GM23248 (cell line): ENCODE measurements at regions not wholly inside any gene's neighbourhood (a gene's known extent, or its start where the extent isn't known, plus 50 kb on each side); places are given as distances from the start of the nearest gene placed in this dataset.

Experiments
- DNase-seq: peaks from one replicate; pipeline ENCODE4 v3.0.0-alpha.2; 2015
- H2AFZ ChIP-seq: fragments of 200-600 bp; sonication (generic); 2 replicates; pipeline ENCODE4 v1.6.1; 2016; ENCODE audit warnings: antibody characterized with exemption
- H3F3A ChIP-seq: fragments of 200-600 bp; sonication (generic); 2 replicates; pipeline ENCODE4 v1.6.1; 2016; ENCODE audit warnings: mild to moderate bottlenecking, antibody characterized with exemption, mixed run types; ENCODE audit not compliant: insufficient read depth
- H3K27ac ChIP-seq: fragments of 200-600 bp; sonication (generic); 2 replicates; pipeline ENCODE4 v1.5.1; 2016; ENCODE audit warnings: mild to moderate bottlenecking
- H3K27me3 ChIP-seq: fragments of 200-600 bp; sonication (generic); replicated peaks from 2 replicates; pipeline ENCODE4 v1.6.1; 2016; ENCODE audit warnings: mild to moderate bottlenecking; ENCODE audit not compliant: insufficient read depth
- H3K36me3 ChIP-seq: fragments of 200-600 bp; sonication (generic); 2 replicates; pipeline ENCODE4 v1.6.1; 2016; ENCODE audit warnings: low read depth, mild to moderate bottlenecking
- H3K4me1 ChIP-seq: fragments of 200-600 bp; sonication (generic); 2 replicates; pipeline ENCODE4 v1.6.1; 2016; ENCODE audit warnings: mild to moderate bottlenecking; ENCODE audit not compliant: insufficient read depth
- H3K4me2 ChIP-seq: fragments of 200-600 bp; sonication (generic); one replicate; pipeline ENCODE4 v1.6.1; 2016; ENCODE audit warnings: mild to moderate bottlenecking; ENCODE audit not compliant: unreplicated experiment
- H3K4me3 ChIP-seq: fragments of 200-600 bp; sonication (generic); 2 replicates; pipeline ENCODE4 v1.5.1; 2016; ENCODE audit warnings: mild to moderate bottlenecking
- H3K79me2 ChIP-seq: fragments of 200-600 bp; sonication (generic); 2 replicates; pipeline ENCODE4 v1.6.1; 2016; ENCODE audit warnings: mild to moderate bottlenecking; ENCODE audit not compliant: insufficient read depth
- H3K9ac ChIP-seq: fragments of 200-600 bp; sonication (generic); 2 replicates; pipeline ENCODE4 v1.6.1; 2016; ENCODE audit warnings: mild to moderate bottlenecking
- H3K9me2 ChIP-seq: fragments of 200-600 bp; sonication (generic); 2 replicates; pipeline ENCODE4 v1.6.1; 2016; ENCODE audit warnings: mixed run types, mild to moderate bottlenecking, moderate library complexity; ENCODE audit not compliant: insufficient read depth
- H3K9me3 ChIP-seq: fragments of 200-600 bp; sonication (generic); one replicate; pipeline ENCODE4 v1.6.1; 2017; ENCODE audit warnings: low read depth
- H4K20me1 ChIP-seq: fragments of 200-600 bp; sonication (generic); 2 replicates; pipeline ENCODE4 v1.6.0; 2016; ENCODE audit not compliant: insufficient read depth
- EZH2 ChIP-seq: fragments of 200-600 bp; sonication (generic); IDR thresholded peaks from 2 replicates; pipeline ENCODE4 v1.6.1; 2018; ENCODE audit warnings: antibody characterized with exemption, mild to moderate bottlenecking; ENCODE audit not compliant: insufficient read depth, poor library complexity, severe bottlenecking
- EZH2phosphoT487 ChIP-seq: fragments of 200-600 bp; sonication (generic); IDR thresholded peaks from 2 replicates; pipeline ENCODE4 v1.6.1; 2018; ENCODE audit warnings: antibody characterized with exemption, moderate library complexity, mild to moderate bottlenecking, low read depth; ENCODE audit not compliant: insufficient read depth
- WGBS, 2 experiments: methylation state at CpG; one replicate each; pipeline ENCODE4 v1.1.6; 2015 to 2017; ENCODE audit warnings: low lambda C conversion rate in 2 of 2, low coverage in 1 of 2; ENCODE audit errors: missing lambda C conversion rate in 2 of 2; 5-methylcytosine and 5-hydroxymethylcytosine counted together
- in situ Hi-C: fragments of 300-500 bp; cut with MboI; formaldehyde crosslinking; loops from 2 replicates; pipeline ENCODE4 v1.15.0; 2020

- H3K4me2 ChIP-seq, result no peak overlapping the region
- no peak overlapping the region for H3K9ac ChIP-seq
- no peaks in the 10 kb centered on the region for H3F3A ChIP-seq
- H3K9me2 ChIP-seq, result no peaks in the 10 kb centered on the region
- in situ Hi-C loops, result no loop called here
- no peaks in the 10 kb centered on the region for H3K36me3 ChIP-seq
- peak; percentile 11 for DNase-seq
- H2AFZ ChIP-seq, result no peak overlapping the region
- H3K9me3 ChIP-seq, result no peaks in the 10 kb centered on the region
- no peaks in the 10 kb centered on the region for H4K20me1 ChIP-seq
- H3K79me2 ChIP-seq, result no peaks in the 10 kb centered on the region
- WGBS, 2 experiments, result 82 to 83% methylated on average over 6 of the region's 6 CpGs
- TF ChIP-seq EZH2phosphoT487, result no peak
- TF ChIP-seq EZH2, result no peak
- H3K27ac ChIP-seq, result no peak overlapping the region
- peaks cover 12% of the 10 kb centered on the region; the same call in 1 of the 2 replicates for H3K27me3 ChIP-seq
- H3K4me1 ChIP-seq, result no peaks in the 10 kb centered on the region
- H3K4me3 ChIP-seq, result no peak overlapping the region
Measured at GRCh38 chr22:44392446-44392921, 79.7 kb upstream of the SHISAL1 start.

- H3K4me2 ChIP-seq, result no peak overlapping the region
- peaks cover 12% of the 10 kb centered on the region; the same call in 1 of the 2 replicates for H3K27me3 ChIP-seq
- H3K4me1 ChIP-seq, result no peaks in the 10 kb centered on the region
- H3K9ac ChIP-seq, result no peak overlapping the region
- H3K79me2 ChIP-seq, result no peaks in the 10 kb centered on the region
- no peaks in the 10 kb centered on the region for H3K36me3 ChIP-seq
- H3F3A ChIP-seq, result no peaks in the 10 kb centered on the region
- H3K9me2 ChIP-seq, result no peaks in the 10 kb centered on the region
- H2AFZ ChIP-seq, result no peak overlapping the region
- no peaks in the 10 kb centered on the region for H4K20me1 ChIP-seq
- DNase-seq, result no peak
- WGBS, 2 experiments, result 65 to 72% methylated on average over 20 to 23 of the region's 23 CpGs
- no peaks in the 10 kb centered on the region for H3K9me3 ChIP-seq
- H3K27ac ChIP-seq, result no peak overlapping the region
- TF ChIP-seq EZH2, result no peak
- TF ChIP-seq EZH2phosphoT487, result no peak
- in situ Hi-C loops, result no loop called here
- no peak overlapping the region for H3K4me3 ChIP-seq
Measured at GRCh38 chr22:44391481-44392445, 79.0 kb upstream of the SHISAL1 start.

GRCh38 chr22:44391015-44391414, 78.3 kb upstream of the SHISAL1 start:
- Histone ChIP-seq H3K4me2 (no peak overlapping the region), H2AFZ (no peak overlapping the region), H3K27ac (no peak overlapping the region), H3K27me3 (peaks cover 12% of the 10 kb centered on the region; the same call in 1 of the 2 replicates), H4K20me1 (no peaks in the 10 kb centered on the region), H3K9me2 (no peaks in the 10 kb centered on the region), H3K79me2 (no peaks in the 10 kb centered on the region), H3K9me3 (no peaks in the 10 kb centered on the region), H3K4me1 (no peaks in the 10 kb centered on the region), H3K36me3 (no peaks in the 10 kb centered on the region), H3F3A (no peaks in the 10 kb centered on the region), H3K4me3 (no peak overlapping the region), H3K9ac (no peak overlapping the region)
- WGBS, 2 experiments, result 65 to 67% methylated on average over 6 of the region's 6 CpGs
- DNase-seq, result no peak
- no peak for TF ChIP-seq EZH2
- TF ChIP-seq EZH2phosphoT487, result no peak
- in situ Hi-C loops, result no loop called here

- 72 to 75% methylated on average over 9 of the region's 9 CpGs for WGBS, 2 experiments
Measured at GRCh38 chr22:44390613-44390970, 77.8 kb upstream of the SHISAL1 start.

More at GRCh38 chr22:44390613-44390970, 77.8 kb upstream of the SHISAL1 start:
- Histone ChIP-seq H3K79me2 (no peaks in the 10 kb centered on the region), H3K36me3 (no peaks in the 10 kb centered on the region), H3K9ac (no peak overlapping the region), H3K9me3 (no peaks in the 10 kb centered on the region), H3K4me3 (no peak overlapping the region), H3K27ac (no peak overlapping the region), H3K4me2 (no peak overlapping the region), H3K9me2 (no peaks in the 10 kb centered on the region), H4K20me1 (no peaks in the 10 kb centered on the region), H2AFZ (no peak overlapping the region), H3F3A (no peaks in the 10 kb centered on the region), H3K27me3 (peaks cover 12% of the 10 kb centered on the region; the same call in 1 of the 2 replicates), H3K4me1 (no peaks in the 10 kb centered on the region)
- DNase-seq, result no peak
- no peak for TF ChIP-seq EZH2phosphoT487
- TF ChIP-seq EZH2, result no peak
- in situ Hi-C loops, result no loop called here
